Coronary artery (tissue), 2 donors: ENCODE measurements at regions not wholly inside any gene's neighbourhood (a gene's known extent, or its start where the extent isn't known, plus 50 kb on each side); places are given as distances from the start of the nearest gene placed in this dataset.

Experiments used
- DNase-seq: peaks from one replicate; pipeline ENCODE4 v3.0.0-alpha.2; 2017; ENCODE audit warnings: low spot score
- H3K27ac ChIP-seq, 2 donors: fragments of 200-600 bp; sonication (generic); one replicate each; pipeline ENCODE4 v1.5.1; 2016 to 2019
- H3K4me3 ChIP-seq: fragments of 200-600 bp; sonication (generic); 2 replicates; pipeline ENCODE4 v1.5.1; 2016; ENCODE audit warnings: mild to moderate bottlenecking, moderate library complexity
- CTCF ChIP-seq: fragments of 200-600 bp; sonication (generic); IDR thresholded peaks from one replicate; pipeline ENCODE4 v1.5.1; 2019; ENCODE audit warnings: antibody characterized with exemption

- TF ChIP-seq CTCF: no peak
- no peak overlapping the region for H3K4me3 ChIP-seq
- no peak for DNase-seq
- no peak overlapping the region for H3K27ac ChIP-seq
These were observed 555.3 kb upstream of the ZNF608 start for GRCh38 chr5:125301711-125302110.

- H3K27ac ChIP-seq: no peak overlapping the region
- no peak for TF ChIP-seq CTCF
- no peak for DNase-seq
- H3K4me3 ChIP-seq: no peak overlapping the region
These were observed 556.1 kb upstream of the ZNF608 start for GRCh38 chr5:125302577-125302976.

GRCh38 chr5:125306741-125307140, 560.3 kb upstream of the ZNF608 start:
- no peak overlapping the region for H3K4me3 ChIP-seq
- no peak overlapping the region for H3K27ac ChIP-seq
- no peak for TF ChIP-seq CTCF
- DNase-seq: no peak

GRCh38 chr5:125310749-125311148, 564.3 kb upstream of the ZNF608 start:
- Histone ChIP-seq H3K4me3 (no peak overlapping the region), H3K27ac (no peak overlapping the region)
- DNase-seq: no peak
- TF ChIP-seq CTCF: no peak

GRCh38 chr5:125311743-125312142, 565.3 kb upstream of the ZNF608 start:
- no peak for TF ChIP-seq CTCF

GRCh38 chr5:125313555-125313954, 567.1 kb upstream of the ZNF608 start:
- TF ChIP-seq CTCF: no peak
- no peak overlapping the region for H3K27ac ChIP-seq
- no peak for DNase-seq
- H3K4me3 ChIP-seq: no peak overlapping the region

More at GRCh38 chr5:125311743-125312142, 565.3 kb upstream of the ZNF608 start:
- Histone ChIP-seq H3K27ac (peak overlapping the region in 1 of 2 donors; percentile 39), H3K4me3 (no peak overlapping the region)
- no peak for DNase-seq

- Histone ChIP-seq H3K4me3 (no peak overlapping the region), H3K27ac (no peak overlapping the region)
- no peak for TF ChIP-seq CTCF
- no peak for DNase-seq
These were observed 568.9 kb upstream of the ZNF608 start for GRCh38 chr5:125315306-125315705.
